ENCODE measurements at regions not wholly inside any gene's neighbourhood (a gene's known extent, or its start where the extent isn't known, plus 50 kb on each side); places are given as distances from the start of the nearest gene placed in this dataset.

DNA sequence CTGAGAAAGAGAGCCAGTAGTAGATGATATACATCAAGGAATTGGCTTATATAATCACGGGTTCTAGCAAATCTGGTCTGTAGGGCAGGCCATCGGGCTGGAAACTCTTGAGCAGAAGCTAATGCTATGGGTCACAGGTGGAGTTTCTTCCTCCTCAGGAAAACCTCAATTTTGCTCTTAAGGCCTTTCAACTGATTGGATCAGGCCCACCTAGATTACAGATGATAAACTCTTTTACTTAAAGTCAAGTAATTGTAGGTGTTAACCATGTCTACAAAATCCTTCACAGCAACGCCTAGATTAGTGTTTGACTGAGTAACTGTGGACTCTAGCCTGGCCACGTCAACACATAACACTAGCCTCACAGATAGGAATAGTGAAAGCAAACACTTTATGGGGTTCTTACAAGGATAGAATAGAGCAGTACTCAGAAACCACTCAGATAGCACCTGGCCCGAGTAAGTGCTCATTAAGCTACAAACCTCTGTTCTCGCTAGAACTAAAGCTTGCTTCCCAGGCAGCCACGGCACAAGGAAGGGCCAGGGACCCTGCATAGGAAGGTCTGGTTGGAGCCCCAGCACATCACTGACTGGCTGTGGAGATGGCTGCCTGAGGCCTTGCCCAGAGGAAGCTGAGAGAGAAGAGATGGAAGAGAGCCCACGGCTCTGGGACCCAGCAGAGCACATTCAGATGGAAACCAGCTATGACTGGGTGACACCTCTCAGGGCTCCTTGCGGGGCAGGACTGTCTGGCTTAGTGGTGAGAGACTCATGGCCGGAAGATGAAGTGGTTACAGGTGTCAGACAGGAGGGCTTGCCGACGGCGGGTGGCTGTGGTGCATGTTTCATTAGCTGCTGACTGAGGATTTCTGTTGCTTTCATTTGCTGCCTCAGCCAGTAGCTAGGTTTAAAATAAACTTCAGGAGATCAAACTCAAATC, 202.5 kb upstream of the TLE3 start:
- DNase-seq (ENCODE audit: low spot score) (no peak), ATAC-seq (ENCODE audit: low FRiP score) (no peak)
- TF ChIP-seq, protein P1, sequence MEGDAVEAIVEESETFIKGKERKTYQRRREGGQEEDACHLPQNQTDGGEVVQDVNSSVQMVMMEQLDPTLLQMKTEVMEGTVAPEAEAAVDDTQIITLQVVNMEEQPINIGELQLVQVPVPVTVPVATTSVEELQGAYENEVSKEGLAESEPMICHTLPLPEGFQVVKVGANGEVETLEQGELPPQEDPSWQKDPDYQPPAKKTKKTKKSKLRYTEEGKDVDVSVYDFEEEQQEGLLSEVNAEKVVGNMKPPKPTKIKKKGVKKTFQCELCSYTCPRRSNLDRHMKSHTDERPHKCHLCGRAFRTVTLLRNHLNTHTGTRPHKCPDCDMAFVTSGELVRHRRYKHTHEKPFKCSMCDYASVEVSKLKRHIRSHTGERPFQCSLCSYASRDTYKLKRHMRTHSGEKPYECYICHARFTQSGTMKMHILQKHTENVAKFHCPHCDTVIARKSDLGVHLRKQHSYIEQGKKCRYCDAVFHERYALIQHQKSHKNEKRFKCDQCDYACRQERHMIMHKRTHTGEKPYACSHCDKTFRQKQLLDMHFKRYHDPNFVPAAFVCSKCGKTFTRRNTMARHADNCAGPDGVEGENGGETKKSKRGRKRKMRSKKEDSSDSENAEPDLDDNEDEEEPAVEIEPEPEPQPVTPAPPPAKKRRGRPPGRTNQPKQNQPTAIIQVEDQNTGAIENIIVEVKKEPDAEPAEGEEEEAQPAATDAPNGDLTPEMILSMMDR (IDR thresholded peaks at IDR 0.05): no peak

DNA sequence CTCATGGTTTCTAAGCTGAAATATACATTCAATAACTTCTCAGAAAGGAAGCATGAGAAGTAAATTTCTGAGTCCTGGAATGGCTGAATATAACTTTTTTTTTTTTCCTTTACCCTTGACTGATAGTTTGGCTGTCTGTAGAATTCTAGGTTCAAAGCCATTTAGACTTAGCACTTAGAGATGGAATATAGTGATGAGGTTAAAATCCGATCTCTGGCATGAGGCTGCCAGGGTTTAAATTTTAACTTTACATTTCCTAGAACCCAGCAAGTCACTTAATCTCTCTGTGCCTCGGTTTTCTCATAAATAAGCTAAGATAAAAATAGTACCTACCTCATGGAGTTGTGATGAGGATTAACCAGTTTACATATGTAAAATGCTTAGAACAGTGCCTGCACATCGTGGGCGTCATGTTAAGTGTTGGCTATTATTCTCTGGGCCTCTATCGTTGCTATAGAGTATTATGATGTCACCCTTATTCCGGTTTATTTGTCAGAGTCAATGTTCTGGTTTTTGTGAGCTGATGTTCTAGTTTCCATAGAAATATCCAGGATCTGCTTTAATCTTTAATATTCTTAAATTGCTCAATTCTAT, 199.8 kb upstream of the TLE3 start:
- DNase-seq (ENCODE audit: low spot score) (no peak), ATAC-seq (ENCODE audit: low FRiP score) (no peak)
- TF ChIP-seq, protein P1 (IDR thresholded peaks at IDR 0.05): no peak

DNA sequence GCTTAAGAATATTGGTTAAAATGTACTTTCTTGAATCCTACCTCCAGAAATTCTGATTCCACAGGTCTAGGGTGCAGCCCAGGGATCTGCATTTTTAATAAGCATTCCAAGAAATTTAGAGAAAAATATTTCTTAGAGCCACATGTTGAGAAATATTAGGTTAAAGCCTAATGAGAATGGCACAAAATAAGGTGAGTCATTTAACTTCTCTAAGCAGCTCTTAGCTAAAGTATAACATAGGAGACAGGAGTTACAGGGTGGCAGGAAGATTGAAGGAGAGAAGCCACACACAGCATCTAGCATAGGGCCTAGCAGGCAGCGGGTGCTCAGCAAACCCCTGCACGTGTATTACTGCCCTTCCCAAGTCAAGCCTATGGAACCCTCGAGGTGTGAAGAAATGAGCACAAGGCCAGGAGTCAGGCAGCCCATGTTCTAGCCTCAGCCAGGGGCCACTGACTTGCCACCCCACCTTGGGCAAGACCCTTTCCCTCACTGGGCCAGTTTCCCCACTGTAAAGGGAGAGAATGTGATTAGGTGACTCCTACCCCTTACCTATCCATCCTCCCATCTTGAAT, 197.1 kb upstream of the TLE3 start:
- ATAC-seq (ENCODE audit: low FRiP score): no peak
- TF ChIP-seq, protein P1 (IDR thresholded peaks at IDR 0.05): no peak
- no peak for DNase-seq (ENCODE audit: low spot score)

DNA sequence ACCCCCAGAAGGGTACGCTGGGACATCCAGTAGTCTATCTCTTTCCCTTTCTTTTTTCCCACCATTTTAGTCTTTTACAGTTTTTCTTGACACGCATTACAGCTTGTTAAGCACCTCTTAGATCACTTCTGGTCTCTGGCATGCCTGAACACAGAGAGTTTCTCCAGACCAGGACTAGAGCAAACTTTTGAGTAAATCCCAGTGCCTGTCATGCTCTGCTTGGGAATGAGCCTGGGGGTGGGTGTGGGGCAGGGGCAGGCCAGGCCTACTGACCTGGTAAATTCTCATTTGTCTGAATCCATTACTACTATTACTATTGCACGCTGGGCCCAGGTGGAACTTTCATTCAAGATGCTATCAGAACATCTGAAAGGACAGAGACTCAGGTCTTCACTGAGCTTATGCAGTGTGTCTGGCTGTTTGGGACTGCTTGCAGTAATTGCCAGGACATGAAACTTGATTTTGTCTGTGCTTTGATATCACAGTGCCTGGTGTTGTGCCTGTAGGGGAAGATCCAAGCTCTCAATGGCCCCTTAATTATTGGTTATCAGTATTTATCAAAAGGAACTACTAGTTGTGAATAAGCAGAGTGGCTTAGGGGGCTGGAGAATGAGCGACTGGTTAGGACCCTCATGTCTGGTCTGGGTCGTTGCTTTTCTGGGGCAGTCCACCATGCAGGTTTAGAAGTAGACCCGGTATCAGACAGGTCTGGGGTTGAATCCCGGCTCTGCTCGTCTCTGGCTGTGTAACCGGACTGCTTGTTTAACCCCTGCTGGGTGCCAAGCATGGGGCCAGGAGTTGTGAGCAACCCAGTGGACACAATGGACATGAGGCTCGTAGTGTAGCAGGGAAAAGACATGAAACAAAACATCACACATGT, 196.1 kb upstream of the TLE3 start:
- DNase-seq (ENCODE audit: low spot score) (no peak), ATAC-seq (ENCODE audit: low FRiP score) (no peak)
- TF ChIP-seq, protein P1 (IDR thresholded peaks at IDR 0.05): no peak

DNA sequence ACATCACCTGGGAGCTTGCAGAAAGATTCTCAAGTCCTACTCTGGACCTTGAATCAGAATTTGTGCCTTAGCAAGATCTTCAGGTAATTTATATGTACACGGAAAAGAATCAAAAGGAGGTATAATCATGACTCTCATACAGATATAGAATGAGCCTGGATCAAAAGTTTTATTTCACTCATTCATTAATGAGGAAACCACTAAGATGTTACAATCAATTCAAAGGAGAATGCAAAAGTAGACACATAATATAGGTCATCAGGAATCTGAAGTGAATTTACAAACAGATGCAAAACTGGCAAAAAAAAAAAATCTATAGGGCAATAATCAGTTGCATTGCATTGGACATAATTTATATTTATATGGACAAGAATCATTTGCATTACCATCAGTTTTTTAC, 195.4 kb upstream of the TLE3 start:
- no peak for DNase-seq (ENCODE audit: low spot score)
- TF ChIP-seq, protein P1 (IDR thresholded peaks at IDR 0.05): no peak
- ATAC-seq (ENCODE audit: low FRiP score): no peak

DNA sequence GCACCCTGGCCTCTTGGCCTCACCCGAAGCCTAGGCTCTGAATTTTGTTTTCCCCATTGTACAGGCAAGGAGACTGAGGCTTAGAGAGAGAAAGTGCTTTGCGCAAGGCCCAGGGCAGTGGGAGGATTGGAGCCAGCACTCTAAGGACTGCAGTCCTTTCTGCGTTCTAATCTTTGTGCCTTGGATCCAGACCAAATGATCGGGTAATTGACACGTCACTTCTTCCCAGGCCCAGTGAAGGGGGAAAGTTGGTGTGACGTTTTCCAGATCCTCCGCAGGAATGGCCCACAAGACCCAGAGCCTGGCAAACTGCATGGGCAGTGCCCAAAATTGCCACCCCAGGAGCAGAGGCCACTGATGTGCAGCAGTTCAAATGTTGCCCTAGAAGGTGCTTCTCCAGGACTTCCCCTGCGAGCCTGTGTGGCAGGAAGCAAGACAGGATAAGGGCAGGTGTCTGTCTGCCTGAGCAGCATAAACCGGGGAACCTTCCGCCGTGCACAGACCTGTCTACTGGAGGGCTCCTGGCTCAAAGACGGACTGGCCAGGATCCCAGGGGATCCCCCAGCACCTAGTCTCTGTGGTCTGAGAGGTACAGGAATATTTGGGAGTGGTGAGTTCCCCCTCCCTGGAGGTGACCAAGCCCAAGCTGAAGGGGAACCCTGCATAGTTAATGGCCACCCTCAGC, 194.5 kb upstream of the TLE3 start:
- DNase-seq (ENCODE audit: low spot score): no peak
- TF ChIP-seq, protein P1 (IDR thresholded peaks at IDR 0.05): no peak
- no peak for ATAC-seq (ENCODE audit: low FRiP score)
